ENCODE measurements at regions not wholly inside any gene's neighbourhood (a gene's known extent, or its start where the extent isn't known, plus 50 kb on each side); places are given as distances from the start of the nearest gene placed in this dataset.

- no peak for DNase-seq
Measured at GRCh38 chr1:220983877-220984635, 104.8 kb downstream of the HLX start.

GRCh38 chr1:220990427-220991339, 111.4 kb downstream of the HLX start:
- no peak for DNase-seq

GRCh38 chr1:220991506-220991905, 112.3 kb downstream of the HLX start:
- DNase-seq: no peak

GRCh38 chr1:220991959-220992704, 112.9 kb downstream of the HLX start:
- no peak for DNase-seq

- DNase-seq: no peak
Measured at GRCh38 chr1:220992705-220993052, 113.4 kb downstream of the HLX start.

GRCh38 chr1:220994671-220995070, 115.4 kb downstream of the HLX start:
- DNase-seq: no peak

- DNase-seq: no peak
Measured at GRCh38 chr1:220997791-220998190, 118.5 kb downstream of the HLX start.

- DNase-seq: no peak
Measured at GRCh38 chr1:220999872-221000863, 120.9 kb downstream of the HLX start.

- DNase-seq: no peak
Measured at GRCh38 chr1:221001167-221001566, 121.9 kb downstream of the HLX start.

- DNase-seq: no peak
Measured at GRCh38 chr1:221002601-221003000, 123.4 kb downstream of the HLX start.

- no peak for DNase-seq
Measured at GRCh38 chr1:221011145-221011544, 131.9 kb downstream of the HLX start.

GRCh38 chr1:221012120-221012519, 132.9 kb downstream of the HLX start:
- DNase-seq: no peak

- no peak for DNase-seq
Measured at GRCh38 chr1:221013691-221014660, 134.7 kb downstream of the HLX start.

- DNase-seq: no peak
Measured at GRCh38 chr1:221015159-221015790, 136.0 kb downstream of the HLX start.

GRCh38 chr1:221016751-221017150, 137.5 kb downstream of the HLX start:
- no peak for DNase-seq

GRCh38 chr1:221018414-221018813, 139.2 kb downstream of the HLX start:
- no peak for DNase-seq

GRCh38 chr1:221022331-221022730, 143.1 kb downstream of the HLX start:
- no peak for DNase-seq

GRCh38 chr1:221023482-221023881, 144.2 kb downstream of the HLX start:
- no peak for DNase-seq

GRCh38 chr1:221025501-221025900, 146.3 kb downstream of the HLX start:
- DNase-seq: no peak

- no peak for DNase-seq
Measured at GRCh38 chr1:221025956-221026355, 146.7 kb downstream of the HLX start.
